HepG2 (cell line): ENCODE measurements at regions not wholly inside any gene's neighbourhood (a gene's known extent, or its start where the extent isn't known, plus 50 kb on each side); places are given as distances from the start of the nearest gene placed in this dataset.

Experiments used
- ATAC-seq: fragments of 200-7000 bp; cut with Tn5 transposase; 3 replicates; pipeline ENCODE4 v1.9.1; 2020; ENCODE audit warnings: mild to moderate bottlenecking, moderate library complexity
- BruUV-seq: library from RNA; stranded (reverse); fragments of 400-500 nt; replicated peaks from 2 replicates; lab custom pipeline; 2021; lab: Mats Ljungman, UMichigan
- CTCF ChIA-PET: fragments of 300-600 bp; formaldehyde crosslinking; extraction: SDS; loops from one replicate; lab custom pipeline; 2021; ENCODE audit warnings: low total read pairs, inconsistent platforms, low intra/inter-chr PET ratio; lab: Yijun Ruan, JAX
- POLR2A ChIA-PET: fragments of 350-600 bp; sonication (Branson Sonifier 250); formaldehyde crosslinking; loops from one replicate; lab custom pipeline; 2020; ENCODE audit warnings: antibody characterized with exemption, inconsistent platforms; lab: Yijun Ruan, JAX
- DNase-seq: peaks from one replicate; pipeline ENCODE4 v3.0.0-alpha.2; 2015; ENCODE audit warnings: low spot score
- FAIRE-seq: peaks from 3 replicates; lab custom pipeline; 2011; peaks lifted over from hg19 to GRCh38; lab: Jason Lieb, UNC
- H2AFZ ChIP-seq: one replicate; pipeline ENCODE4 v1.6.1; 2011; ENCODE audit warnings: low read length, inconsistent platforms
- H3K27ac ChIP-seq: fragments of 300-600 bp; 3 replicates; pipeline ENCODE4 v1.8.0; 2011; ENCODE audit warnings: mixed run types, mild to moderate bottlenecking, mixed read lengths, low read length, inconsistent platforms; ENCODE audit not compliant: insufficient read depth; ENCODE audit errors: extremely low read length
- H3K27me3 ChIP-seq, 2 experiments: fragments of 200-600 bp in 1 of 2; 2 replicates in 1 of 2; 3 replicates in 1 of 2; pipeline versions ENCODE4 v1.6.0 to v1.8.0; 2011; ENCODE audit warnings: low read length in 2 of 2, mild to moderate bottlenecking in 2 of 2, moderate library complexity in 2 of 2, inconsistent platforms in 1 of 2; ENCODE audit not compliant: insufficient read depth in 2 of 2, control insufficient read depth in 1 of 2
- H3K36me3 ChIP-seq, 2 experiments: fragments of 200-600 bp in 1 of 2; replicated peaks in 1 of 2; 2 replicates in 1 of 2; 3 replicates in 1 of 2; pipeline versions ENCODE4 v1.5.1 to v1.8.0; 2011; ENCODE audit warnings: low read length in 2 of 2, inconsistent platforms in 1 of 2; ENCODE audit not compliant: insufficient read depth in 2 of 2, control insufficient read depth in 1 of 2
- H3K4me1 ChIP-seq: 2 replicates; pipeline ENCODE4 v1.5.1; 2012; ENCODE audit warnings: low read length, inconsistent platforms; ENCODE audit not compliant: insufficient read depth
- H3K4me2 ChIP-seq: 2 replicates; pipeline ENCODE4 v1.6.0; 2011; ENCODE audit warnings: low read depth, low read length, inconsistent platforms
- H3K4me3 ChIP-seq, 3 experiments: fragments of 200-600 bp in 1 of 3; sonication (generic), shearing (Covaris generic) in 1 of 3; replicated peaks in 1 of 3; 2 replicates each; pipeline ENCODE4 v1.5.1; 2011 to 2016; ENCODE audit warnings: low read length in 3 of 3, inconsistent platforms in 2 of 3, low read depth in 2 of 3, mild to moderate bottlenecking in 2 of 3, control low read depth in 1 of 3, mixed read lengths in 1 of 3; ENCODE audit not compliant: insufficient read depth in 1 of 3
- H3K79me2 ChIP-seq: one replicate; pipeline ENCODE4 v1.6.1; 2011; ENCODE audit warnings: low read length, inconsistent platforms; ENCODE audit not compliant: insufficient read depth
- H3K9ac ChIP-seq: 2 replicates; pipeline ENCODE4 v1.6.0; 2011; ENCODE audit warnings: mild to moderate bottlenecking, low read depth, low read length, inconsistent platforms; ENCODE audit not compliant: insufficient read depth
- H3K9me3 ChIP-seq: 2 replicates; pipeline ENCODE4 v1.5.1; 2012; ENCODE audit warnings: mild to moderate bottlenecking, low read length
- H4K20me1 ChIP-seq: 2 replicates; pipeline ENCODE4 v1.6.0; 2011; ENCODE audit warnings: inconsistent platforms, mild to moderate bottlenecking, low read length, moderate library complexity; ENCODE audit not compliant: insufficient read depth
- CC2D1A ChIP-seq: sonication (generic); formaldehyde crosslinking; IDR thresholded peaks from 2 replicates; pipeline ENCODE4 v1.8.1; 2023; ENCODE audit warnings: mild to moderate bottlenecking, missing genetic modification reagents
- EP300 ChIP-seq, 3 experiments: sonication (generic) in 1 of 3; formaldehyde crosslinking in 1 of 3; IDR thresholded peaks; 2 replicates each; pipeline versions ENCODE4 v1.5.1 to v1.6.1; 2011 to 2020; ENCODE audit warnings: low read depth in 2 of 3, low read length in 2 of 3, borderline replicate concordance in 1 of 3, improper control_type of control experiment in 1 of 3, mild to moderate bottlenecking in 1 of 3, missing genetic modification reagents in 1 of 3, moderate library complexity in 1 of 3
- MEF2D ChIP-seq: sonication (generic); formaldehyde crosslinking; IDR thresholded peaks from 2 replicates; pipeline ENCODE4 v1.5.1; 2020; ENCODE audit warnings: mild to moderate bottlenecking, missing genetic modification reagents
- NR2F1 ChIP-seq, 2 experiments: fragments of 450-650 bp in 1 of 2; formaldehyde crosslinking in 1 of 2; IDR thresholded peaks; 2 replicates each; pipeline versions ENCODE4 v1.5.0 to v1.6.1; 2016 to 2020; ENCODE audit warnings: mild to moderate bottlenecking in 1 of 2, missing compliant biosample characterization in 1 of 2, missing genetic modification reagents in 1 of 2, moderate library complexity in 1 of 2
- SATB2 ChIP-seq: sonication (generic); formaldehyde crosslinking; IDR thresholded peaks from 2 replicates; pipeline ENCODE4 v1.5.0; 2020; ENCODE audit warnings: missing genetic modification reagents
- SNRNP70 ChIP-seq: fragments of 200-400 bp; formaldehyde crosslinking; IDR thresholded peaks from 2 replicates; pipeline ENCODE4 v1.6.1; 2017; ENCODE audit warnings: mild to moderate bottlenecking, low read depth, low read length, moderate library complexity
- TAF15 ChIP-seq: fragments of 200-400 bp; formaldehyde crosslinking; IDR thresholded peaks from one replicate; pipeline ENCODE4 v1.6.1; 2018; ENCODE audit warnings: mild to moderate bottlenecking, low read depth, low read length; ENCODE audit not compliant: poor library complexity, severe bottlenecking
- ZFP62 ChIP-seq: sonication (generic); formaldehyde crosslinking; IDR thresholded peaks from 2 replicates; pipeline ENCODE4 v1.4.0; 2020; ENCODE audit warnings: missing genetic modification reagents
- WGBS: methylation state at CpG from one replicate; pipeline ENCODE4 v1.1.6; 2017; ENCODE audit warnings: low lambda C conversion rate; 5-methylcytosine and 5-hydroxymethylcytosine counted together
- in situ Hi-C: cut with HindIII; loops from 2 replicates; pipeline ENCODE4 v1.10.0; 2017; ENCODE audit warnings: low pct_unique_long_range_greater_than_20kb; ENCODE audit not compliant: extremely low pct_ligation_motif_present
- intact Hi-C: fragments of 100-400 bp; cut with micrococcal nuclease; formaldehyde crosslinking; loops from one replicate; pipeline ENCODE4 v1.10.0; 2022; ENCODE audit not compliant: unreplicated experiment
- TF ChIP-seq, protein P1 (sequence below): sonication (generic); formaldehyde crosslinking; IDR thresholded peaks from 2 replicates; pipeline ENCODE4 v1.4.0; 2020; ENCODE audit warnings: mild to moderate bottlenecking, low read depth, missing genetic modification reagents
- TF ChIP-seq, protein P2 (sequence below): sonication (generic); formaldehyde crosslinking; IDR thresholded peaks from 2 replicates; pipeline ENCODE4 v1.9.0; 2021; ENCODE audit warnings: mild to moderate bottlenecking, missing genetic modification reagents

DNA sequence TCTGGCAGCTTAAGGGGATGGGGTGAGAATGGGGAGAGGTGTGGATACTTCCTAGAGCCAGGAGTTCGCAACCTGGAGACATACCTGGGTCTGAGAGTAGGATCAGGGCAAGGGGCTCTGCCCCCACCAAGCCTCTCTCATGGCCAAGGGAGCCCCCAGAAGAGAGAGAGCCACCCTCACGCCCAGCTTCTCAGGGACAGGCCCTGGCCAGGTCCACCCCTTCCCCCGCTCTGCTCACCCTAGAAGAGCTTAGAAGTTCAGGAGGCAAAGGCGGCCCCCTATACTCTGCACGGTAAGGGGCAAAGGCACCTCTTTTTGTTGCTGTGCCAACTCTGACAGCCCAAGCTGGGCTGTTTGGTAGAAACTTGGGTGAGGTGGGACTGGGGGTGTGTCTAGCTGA is 69.3 kb upstream of the TMEM97 start:
- Histone ChIP-seq H3K4me1 (peaks cover 6% of the 10 kb centered on the region; the same call in 1 of the 2 replicates), H3K79me2 (no peaks in the 10 kb centered on the region), H3K4me2 (no peak overlapping the region), H3K9ac (no peak overlapping the region), H3K4me3 (no peak overlapping the region), H2AFZ (no peak overlapping the region), H3K36me3 (no peaks in the 10 kb centered on the region), H4K20me1 (no peaks in the 10 kb centered on the region), H3K27ac (no peak overlapping the region)
- in situ Hi-C loops, result no loop called here
- no peak for DNase-seq
- POLR2A ChIA-PET, result interaction anchor here (1.4 kb wide), 1 partner anchor 9 kb away, joined by 3 read pairs; no protein-coding TSS in a partner anchor
- no peak; the same call in 2 of the 3 replicates for ATAC-seq
- CTCF ChIA-PET, result no interaction called here
- no TSS peak for BruUV-seq
- TF ChIP-seq, protein P1, sequence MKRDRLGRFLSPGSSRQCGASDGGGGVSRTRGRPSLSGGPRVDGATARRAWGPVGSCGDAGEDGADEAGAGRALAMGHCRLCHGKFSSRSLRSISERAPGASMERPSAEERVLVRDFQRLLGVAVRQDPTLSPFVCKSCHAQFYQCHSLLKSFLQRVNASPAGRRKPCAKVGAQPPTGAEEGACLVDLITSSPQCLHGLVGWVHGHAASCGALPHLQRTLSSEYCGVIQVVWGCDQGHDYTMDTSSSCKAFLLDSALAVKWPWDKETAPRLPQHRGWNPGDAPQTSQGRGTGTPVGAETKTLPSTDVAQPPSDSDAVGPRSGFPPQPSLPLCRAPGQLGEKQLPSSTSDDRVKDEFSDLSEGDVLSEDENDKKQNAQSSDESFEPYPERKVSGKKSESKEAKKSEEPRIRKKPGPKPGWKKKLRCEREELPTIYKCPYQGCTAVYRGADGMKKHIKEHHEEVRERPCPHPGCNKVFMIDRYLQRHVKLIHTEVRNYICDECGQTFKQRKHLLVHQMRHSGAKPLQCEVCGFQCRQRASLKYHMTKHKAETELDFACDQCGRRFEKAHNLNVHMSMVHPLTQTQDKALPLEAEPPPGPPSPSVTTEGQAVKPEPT (CRISPR knock-in tag), result no peak
- TF ChIP-seq TAF15 (no peak), NR2F1 (CRISPR knock-in tag; IDR thresholded peaks at IDR 0.05) (no peak), SNRNP70 (no peak)
- TF ChIP-seq, all 625 proteins: peak for 0
- FAIRE-seq, result no peak
- Histone ChIP-seq H3K9me3 (no peaks in the 10 kb centered on the region), H3K27me3 (peaks cover 3 to 5% of the 10 kb centered on the region in 2 experiments; a peak in 2 of 5 replicates)
- intact Hi-C loops, result no loop called here
- WGBS, result 57% methylated on average over 1 of the region's 5 CpGs

DNA sequence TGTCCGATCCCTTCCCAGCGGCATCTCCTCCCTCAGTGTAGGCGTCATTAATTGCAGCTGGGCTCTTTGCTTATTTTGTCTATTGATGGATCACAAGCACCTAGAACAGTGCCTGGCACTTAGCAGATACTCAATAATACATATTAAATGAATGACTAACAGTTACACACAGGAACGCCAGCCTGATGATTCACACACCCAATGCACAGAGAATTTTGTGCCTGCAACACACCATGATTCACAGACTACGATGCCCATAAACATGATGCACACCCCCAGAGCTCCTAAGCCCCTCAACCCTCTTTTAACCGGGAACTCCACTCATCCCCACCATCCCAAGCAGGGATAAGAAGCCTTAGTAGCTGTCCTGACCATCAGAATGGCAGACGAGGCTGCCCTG is 66.6 kb upstream of the TMEM97 start:
- no peaks in the 10 kb centered on the region for H3K79me2 ChIP-seq
- ATAC-seq (no peak), FAIRE-seq (no peak), DNase-seq (no peak)
- in situ Hi-C loops, result no loop called here
- H3K27ac ChIP-seq, result no peak overlapping the region
- H3K27me3 ChIP-seq, result no peaks in the 10 kb centered on the region
- no peak overlapping the region for H3K4me2 ChIP-seq
- intact Hi-C loops, result no loop called here
- no peak overlapping the region for H3K4me3 ChIP-seq
- no peak overlapping the region for H3K9ac ChIP-seq
- H3K9me3 ChIP-seq, result no peaks in the 10 kb centered on the region
- ChIA-PET POLR2A (interaction anchor here (1.2 kb wide), 1 partner anchor 105 kb away, joined by 3 read pairs; the partner anchor contains the start of gene POLDIP2), CTCF (no interaction called here)
- H2AFZ ChIP-seq, result no peak overlapping the region
- 45% methylated on average over 6 of the region's 7 CpGs for WGBS
- peaks cover 23% of the 10 kb centered on the region for H3K4me1 ChIP-seq
- no peaks in the 10 kb centered on the region for H3K36me3 ChIP-seq
- no peaks in the 10 kb centered on the region for H4K20me1 ChIP-seq
- BruUV-seq, result no TSS peak
- TF ChIP-seq ZFP62 (CRISPR knock-in tag) (no peak), MEF2D (no peak), SATB2 (CRISPR knock-in tag) (no peak), CC2D1A (CRISPR knock-in tag) (no peak), EP300 (IDR thresholded peaks at IDR 0.05; ENCODE audit: low read depth in 2 of 2, low read length in 2 of 2) (no peak), EP300 (CRISPR knock-in tag; IDR thresholded peaks at IDR 0.05; ENCODE audit: borderline replicate concordance) (no peak)
- TF ChIP-seq, protein P2, sequence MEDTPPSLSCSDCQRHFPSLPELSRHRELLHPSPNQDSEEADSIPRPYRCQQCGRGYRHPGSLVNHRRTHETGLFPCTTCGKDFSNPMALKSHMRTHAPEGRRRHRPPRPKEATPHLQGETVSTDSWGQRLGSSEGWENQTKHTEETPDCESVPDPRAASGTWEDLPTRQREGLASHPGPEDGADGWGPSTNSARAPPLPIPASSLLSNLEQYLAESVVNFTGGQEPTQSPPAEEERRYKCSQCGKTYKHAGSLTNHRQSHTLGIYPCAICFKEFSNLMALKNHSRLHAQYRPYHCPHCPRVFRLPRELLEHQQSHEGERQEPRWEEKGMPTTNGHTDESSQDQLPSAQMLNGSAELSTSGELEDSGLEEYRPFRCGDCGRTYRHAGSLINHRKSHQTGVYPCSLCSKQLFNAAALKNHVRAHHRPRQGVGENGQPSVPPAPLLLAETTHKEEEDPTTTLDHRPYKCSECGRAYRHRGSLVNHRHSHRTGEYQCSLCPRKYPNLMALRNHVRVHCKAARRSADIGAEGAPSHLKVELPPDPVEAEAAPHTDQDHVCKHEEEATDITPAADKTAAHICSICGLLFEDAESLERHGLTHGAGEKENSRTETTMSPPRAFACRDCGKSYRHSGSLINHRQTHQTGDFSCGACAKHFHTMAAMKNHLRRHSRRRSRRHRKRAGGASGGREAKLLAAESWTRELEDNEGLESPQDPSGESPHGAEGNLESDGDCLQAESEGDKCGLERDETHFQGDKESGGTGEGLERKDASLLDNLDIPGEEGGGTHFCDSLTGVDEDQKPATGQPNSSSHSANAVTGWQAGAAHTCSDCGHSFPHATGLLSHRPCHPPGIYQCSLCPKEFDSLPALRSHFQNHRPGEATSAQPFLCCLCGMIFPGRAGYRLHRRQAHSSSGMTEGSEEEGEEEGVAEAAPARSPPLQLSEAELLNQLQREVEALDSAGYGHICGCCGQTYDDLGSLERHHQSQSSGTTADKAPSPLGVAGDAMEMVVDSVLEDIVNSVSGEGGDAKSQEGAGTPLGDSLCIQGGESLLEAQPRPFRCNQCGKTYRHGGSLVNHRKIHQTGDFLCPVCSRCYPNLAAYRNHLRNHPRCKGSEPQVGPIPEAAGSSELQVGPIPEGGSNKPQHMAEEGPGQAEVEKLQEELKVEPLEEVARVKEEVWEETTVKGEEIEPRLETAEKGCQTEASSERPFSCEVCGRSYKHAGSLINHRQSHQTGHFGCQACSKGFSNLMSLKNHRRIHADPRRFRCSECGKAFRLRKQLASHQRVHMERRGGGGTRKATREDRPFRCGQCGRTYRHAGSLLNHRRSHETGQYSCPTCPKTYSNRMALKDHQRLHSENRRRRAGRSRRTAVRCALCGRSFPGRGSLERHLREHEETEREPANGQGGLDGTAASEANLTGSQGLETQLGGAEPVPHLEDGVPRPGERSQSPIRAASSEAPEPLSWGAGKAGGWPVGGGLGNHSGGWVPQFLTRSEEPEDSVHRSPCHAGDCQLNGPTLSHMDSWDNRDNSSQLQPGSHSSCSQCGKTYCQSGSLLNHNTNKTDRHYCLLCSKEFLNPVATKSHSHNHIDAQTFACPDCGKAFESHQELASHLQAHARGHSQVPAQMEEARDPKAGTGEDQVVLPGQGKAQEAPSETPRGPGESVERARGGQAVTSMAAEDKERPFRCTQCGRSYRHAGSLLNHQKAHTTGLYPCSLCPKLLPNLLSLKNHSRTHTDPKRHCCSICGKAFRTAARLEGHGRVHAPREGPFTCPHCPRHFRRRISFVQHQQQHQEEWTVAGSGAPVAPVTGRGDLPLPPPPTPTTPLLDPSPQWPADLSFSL (CRISPR knock-in tag), result no peak
